ENCODE measurements at regions not wholly inside any gene's neighbourhood (a gene's known extent, or its start where the extent isn't known, plus 50 kb on each side); places are given as distances from the start of the nearest gene placed in this dataset.

GRCh38 chr6:77172578-77172977 lies 290.7 kb downstream of the HTR1B start:
- Histone ChIP-seq H3K9ac (ENCODE audit: insufficient read depth, low read depth, low read length) (no peak overlapping the region), H2AFZ (ENCODE audit: low read length) (no peak overlapping the region), H3K4me3 (replicated peaks in 1 of 3; ENCODE audit: insufficient read depth in 1 of 3, low read depth in 2 of 3, low read length in 3 of 3) (no peak overlapping the region), H3K79me2 (ENCODE audit: insufficient read depth, low read length) (no peaks in the 10 kb centered on the region), H3K27me3 (ENCODE audit: control insufficient read depth in 1 of 2, insufficient read depth in 2 of 2, low read length in 2 of 2) (no peaks in the 10 kb centered on the region), H3K9me3 (ENCODE audit: low read length) (peaks cover 16% of the 10 kb centered on the region; the same call in 1 of the 2 replicates), H3K27ac (ENCODE audit: extremely low read length, insufficient read depth, low read length) (no peak overlapping the region), H4K20me1 (ENCODE audit: insufficient read depth, low read length) (no peaks in the 10 kb centered on the region), H3K4me1 (ENCODE audit: insufficient read depth, low read length) (no peaks in the 10 kb centered on the region), H3K36me3 (replicated peaks in 1 of 2; ENCODE audit: control insufficient read depth in 1 of 2, insufficient read depth in 2 of 2, low read length in 2 of 2) (no peaks in the 10 kb centered on the region), H3K4me2 (ENCODE audit: low read depth, low read length) (no peak overlapping the region)
- in situ Hi-C loops (cut with HindIII; ENCODE audit: extremely low pct_ligation_motif_present, low pct_unique_long_range_greater_than_20kb), result no loop called here
- CTCF ChIA-PET (ENCODE audit: low intra/inter-chr PET ratio, low total read pairs), result no interaction called here
- TF ChIP-seq CBX2 (IDR thresholded peaks at IDR 0.05; ENCODE audit: low read depth, low read length), result no peak
- no peak for TF ChIP-seq CBX2 (CRISPR knock-in tag; IDR thresholded peaks at IDR 0.05; ENCODE audit: low read depth)
- no peak for TF ChIP-seq BRD4 (CRISPR knock-in tag; IDR thresholded peaks at IDR 0.05)
- TF ChIP-seq CBX1 (IDR thresholded peaks at IDR 0.05; ENCODE audit: low read depth), result no peak
- TF ChIP-seq PHF5A (CRISPR knock-in tag; IDR thresholded peaks at IDR 0.05; ENCODE audit: low read depth, unreplicated experiment), result no peak
- no peak for TF ChIP-seq ZNF337 (CRISPR knock-in tag; IDR thresholded peaks at IDR 0.05; ENCODE audit: borderline replicate concordance, low read depth)
- no peak for TF ChIP-seq KDM4B (CRISPR knock-in tag; IDR thresholded peaks at IDR 0.05)
- no peak for TF ChIP-seq ZNF850 (CRISPR knock-in tag; conservative IDR thresholded peaks at IDR 0.05)
- TF ChIP-seq PAXIP1 (CRISPR knock-in tag; conservative IDR thresholded peaks at IDR 0.05), result no peak
- no peak for TF ChIP-seq SOX13 (IDR thresholded peaks at IDR 0.05)
- no peak for TF ChIP-seq SOX13 (CRISPR knock-in tag; conservative IDR thresholded peaks at IDR 0.05 in 1 of 2, IDR thresholded peaks at IDR 0.05 in 1 of 2)
- no peak for TF ChIP-seq USF2 (IDR thresholded peaks at IDR 0.05; ENCODE audit: low read depth, low read length)
- no peak for TF ChIP-seq USF2 (CRISPR knock-in tag; IDR thresholded peaks at IDR 0.05; ENCODE audit: borderline replicate concordance)
- no peak for TF ChIP-seq KDM6A (CRISPR knock-in tag; IDR thresholded peaks at IDR 0.05; ENCODE audit: low read depth)
- no peak for TF ChIP-seq ZNF7 (CRISPR knock-in tag; IDR thresholded peaks at IDR 0.05)
- TF ChIP-seq HNRNPLL (IDR thresholded peaks at IDR 0.05; ENCODE audit: low read depth, low read length, poor library complexity, severe bottlenecking), result no peak
- FAIRE-seq (no peak), DNase-seq (ENCODE audit: low spot score) (no peak), ATAC-seq (no peak)
- POLR2A ChIA-PET, result no interaction called here
- WGBS (ENCODE audit: low lambda C conversion rate), result 5% methylated on average over 4 of the region's 6 CpGs
- no TSS peak for BruUV-seq (replicated peaks)
- intact Hi-C loops (cut with micrococcal nuclease; ENCODE audit: unreplicated experiment), result loop anchor here (5.0 kb wide), 1 partner anchor 285 kb away; no protein-coding TSS in a partner anchor

Data from HepG2 (cell line).